ENCODE measurements at regions not wholly inside any gene's neighbourhood (a gene's known extent, or its start where the extent isn't known, plus 50 kb on each side); places are given as distances from the start of the nearest gene placed in this dataset.
"Not testable (repeated sequence)": the region's sequence is repeated elsewhere in the genome, so short reads cannot be mapped to it uniquely, and the experiment has no call there.

DNA sequence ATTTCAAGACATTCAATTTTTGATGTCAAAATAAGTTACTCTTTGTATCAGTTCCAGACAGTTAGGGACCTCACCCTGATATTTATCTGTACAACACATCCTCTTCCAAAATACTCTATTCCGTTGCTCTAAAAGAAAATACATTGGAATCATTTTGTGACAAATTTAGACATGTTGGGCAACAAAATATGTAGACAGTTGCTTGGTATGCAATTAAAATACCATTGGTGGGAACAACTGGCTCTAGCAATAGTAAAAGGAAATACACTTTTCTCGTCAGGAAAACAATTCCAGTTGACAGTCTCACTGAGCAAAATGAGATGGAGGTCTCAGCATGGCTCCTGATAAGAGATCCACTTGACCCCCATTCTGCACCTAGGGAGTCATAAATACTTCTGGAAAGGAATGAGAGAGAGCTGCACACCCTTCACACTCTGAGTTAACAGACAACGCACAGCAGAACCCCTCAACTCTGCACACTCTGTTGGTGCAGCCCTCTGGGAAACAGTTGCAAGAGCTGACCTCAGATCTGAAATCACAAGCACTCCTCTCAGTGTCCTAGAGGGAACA, 171.3 kb upstream of the NT5E start:
- DNase-seq = no peak

DNA sequence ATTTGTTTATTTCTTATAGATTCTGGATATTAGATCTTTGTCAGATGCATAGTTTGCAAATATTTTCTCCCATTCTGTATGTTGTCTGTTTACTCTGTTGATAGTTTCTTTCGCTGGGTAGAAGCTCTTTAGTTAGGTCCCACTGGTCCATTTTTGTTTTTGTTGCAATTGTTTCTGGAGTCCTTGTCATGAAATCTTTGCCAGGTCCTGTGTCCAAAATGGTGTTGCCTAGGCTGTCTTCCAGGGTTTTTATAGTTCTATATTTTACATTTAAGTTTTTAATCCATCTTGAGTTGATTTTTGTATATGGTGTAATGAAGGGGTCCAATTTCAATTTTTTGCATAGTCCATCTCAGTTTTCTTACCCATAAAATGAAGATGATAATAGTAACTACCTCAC, 173.9 kb upstream of the NT5E start:
- not testable (repeated sequence) for DNase-seq

DNA sequence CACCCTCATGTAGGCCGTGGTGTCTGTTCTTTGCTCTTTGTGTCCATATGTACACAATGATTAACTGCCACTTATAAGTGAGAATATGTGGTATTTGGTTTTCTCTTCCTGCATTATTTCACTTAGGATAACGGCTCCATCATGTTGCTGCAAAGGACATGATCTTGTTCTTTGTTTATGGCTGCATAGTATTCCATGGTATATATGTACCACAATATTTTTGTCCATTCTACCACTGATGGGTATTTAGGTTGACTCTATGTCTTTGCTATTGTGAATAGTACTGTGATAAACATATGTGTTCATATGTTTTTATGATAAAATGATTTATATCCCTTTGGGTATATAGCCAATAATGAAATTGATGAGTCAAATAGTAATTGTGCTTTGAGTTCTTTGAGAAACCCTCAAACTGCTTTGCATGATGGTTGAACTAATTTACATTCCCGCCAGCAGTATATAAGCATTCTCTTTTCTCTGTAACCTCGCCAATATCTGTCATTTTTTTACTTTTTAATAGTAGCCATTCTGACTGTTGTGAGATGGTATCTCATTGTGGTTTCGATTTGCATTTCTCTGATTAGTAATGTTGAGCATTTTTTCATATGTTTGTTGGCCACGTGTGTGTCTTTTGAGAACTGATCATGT, 174.4 kb upstream of the NT5E start:
- no peak for DNase-seq

DNA sequence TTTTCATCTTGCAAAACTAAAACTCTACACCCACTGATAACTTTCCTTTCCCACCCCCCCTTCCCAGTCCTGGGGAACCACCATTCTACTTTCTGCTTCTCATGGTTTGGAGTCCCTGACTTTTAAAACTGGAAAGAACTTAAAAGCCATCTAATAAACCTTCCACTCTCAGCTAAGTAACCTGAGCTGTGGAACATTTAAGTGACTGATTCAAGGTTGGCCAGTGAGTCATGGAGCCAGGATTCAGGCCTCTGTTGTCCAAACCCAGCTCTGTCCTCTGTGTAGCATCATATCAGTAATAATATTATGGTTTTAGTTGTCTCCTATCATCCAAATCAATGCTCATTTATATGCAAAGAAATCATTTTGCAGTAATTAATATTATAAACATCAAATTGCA, 176.0 kb upstream of the NT5E start:
- DNase-seq = no peak

DNA sequence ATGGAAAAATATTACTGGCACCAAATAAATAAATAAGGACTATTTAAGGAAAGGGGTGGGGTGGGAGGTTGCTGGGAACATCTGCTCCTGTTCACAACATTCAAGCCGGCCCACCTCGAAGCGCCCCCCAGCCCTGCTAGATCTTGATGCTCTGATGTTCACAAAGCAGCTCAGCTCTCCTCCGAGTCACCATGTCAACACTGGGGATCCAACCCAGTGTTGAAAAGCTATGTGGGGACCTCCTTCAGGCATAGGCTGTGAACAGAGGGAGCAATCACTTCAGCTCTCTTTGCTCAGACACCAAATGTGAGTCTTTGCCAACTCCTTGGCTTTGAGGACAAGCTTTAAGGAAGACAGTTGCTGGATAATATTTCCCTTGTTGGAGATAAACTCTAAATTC, 176.8 kb upstream of the NT5E start:
- DNase-seq = no peak

DNA sequence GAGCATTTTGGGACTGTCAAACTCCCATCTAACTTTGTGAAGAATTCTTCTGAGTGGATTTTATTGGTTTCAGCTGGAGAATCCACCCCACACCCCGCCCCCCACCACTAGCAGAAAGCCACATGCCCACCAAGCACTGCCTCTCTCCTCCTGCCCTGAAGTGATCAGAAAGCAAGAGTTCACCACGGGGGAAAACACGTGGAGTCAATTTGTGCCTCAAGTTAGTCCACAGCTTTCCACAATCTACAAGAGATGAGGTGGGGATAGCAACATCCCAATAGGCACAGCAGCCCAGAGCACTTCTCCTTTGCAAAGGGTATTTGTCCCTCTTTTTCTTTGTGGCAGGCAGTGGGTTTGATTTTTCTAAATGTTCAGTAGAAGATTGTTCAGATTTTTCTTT, 177.3 kb upstream of the NT5E start:
- DNase-seq = no peak

DNA sequence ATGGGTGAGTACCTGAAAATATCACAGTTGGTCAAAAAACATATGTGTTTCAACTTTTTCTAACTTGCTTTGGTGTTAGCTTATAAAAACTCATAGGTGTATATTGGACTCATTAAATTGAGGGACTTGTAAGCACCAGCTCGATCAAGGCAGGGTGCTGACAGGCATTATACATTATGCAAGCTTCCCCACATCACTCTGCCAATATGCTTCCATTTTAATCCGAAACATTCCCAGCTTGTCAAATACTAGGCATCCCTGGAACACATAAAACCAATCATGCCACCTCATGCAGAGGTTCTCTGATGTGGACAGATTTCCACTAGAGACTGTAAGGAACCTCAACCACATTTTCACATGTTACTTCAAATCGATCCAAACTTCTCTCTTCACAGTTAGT, 187.3 kb upstream of the NT5E start:
- DNase-seq = no peak

DNA sequence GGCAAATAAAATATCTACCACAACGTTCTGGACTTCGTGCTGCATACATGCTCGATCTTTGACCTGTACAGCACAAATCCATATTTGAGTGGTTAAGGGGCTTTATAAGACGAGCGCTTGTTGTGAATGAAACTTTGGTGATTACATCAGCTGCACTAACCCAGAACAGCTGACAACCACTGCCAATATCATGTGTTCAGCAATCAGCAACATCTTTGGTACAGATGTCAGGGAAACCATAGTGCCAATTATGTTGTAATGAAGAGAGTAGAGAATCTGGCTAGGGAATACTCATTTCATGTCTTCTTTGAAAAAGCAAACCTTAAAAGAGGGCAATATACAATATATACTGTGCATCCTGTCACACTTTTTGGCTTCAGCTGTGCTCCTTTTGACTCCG, 188.6 kb upstream of the NT5E start:
- no peak for DNase-seq

DNA sequence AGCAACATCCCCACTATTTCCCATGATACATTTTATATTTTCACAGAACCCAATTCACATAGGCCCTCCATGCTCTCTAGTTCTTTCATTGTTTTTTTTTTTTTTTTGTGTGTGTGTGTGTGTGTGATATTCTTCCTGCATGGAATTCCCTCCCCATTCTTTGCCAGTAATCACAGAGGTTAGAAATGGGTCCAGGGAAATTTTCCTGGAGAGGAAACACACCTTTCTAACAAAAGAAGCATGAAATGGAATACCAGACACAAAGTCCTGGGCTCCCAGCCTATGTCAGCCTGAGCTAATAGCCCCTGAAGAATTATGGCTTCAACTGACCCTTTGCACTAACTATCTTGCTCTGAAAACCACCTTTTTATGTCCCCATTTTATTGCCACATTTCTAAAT, 194.2 kb upstream of the NT5E start:
- DNase-seq = no peak

DNA sequence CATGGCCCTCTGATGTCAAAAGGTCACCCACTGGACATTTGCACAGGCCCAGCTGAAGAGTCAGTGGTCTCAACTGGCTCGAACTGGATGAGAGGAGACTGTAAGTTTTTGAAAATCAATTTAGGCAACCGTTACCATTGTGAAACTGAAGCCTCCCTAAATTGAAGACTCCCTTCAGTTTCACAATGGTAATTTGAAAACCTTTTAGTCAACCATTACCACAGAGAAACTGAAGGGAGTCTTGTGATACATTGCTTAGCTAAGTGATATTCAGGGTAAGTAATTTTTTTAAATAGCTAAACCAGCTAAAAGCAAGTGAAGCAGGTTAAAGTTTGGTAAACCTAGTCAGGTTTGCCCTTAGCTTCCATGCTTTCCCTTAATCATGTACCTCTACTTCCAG, 197.3 kb upstream of the NT5E start:
- DNase-seq = no peak

DNA sequence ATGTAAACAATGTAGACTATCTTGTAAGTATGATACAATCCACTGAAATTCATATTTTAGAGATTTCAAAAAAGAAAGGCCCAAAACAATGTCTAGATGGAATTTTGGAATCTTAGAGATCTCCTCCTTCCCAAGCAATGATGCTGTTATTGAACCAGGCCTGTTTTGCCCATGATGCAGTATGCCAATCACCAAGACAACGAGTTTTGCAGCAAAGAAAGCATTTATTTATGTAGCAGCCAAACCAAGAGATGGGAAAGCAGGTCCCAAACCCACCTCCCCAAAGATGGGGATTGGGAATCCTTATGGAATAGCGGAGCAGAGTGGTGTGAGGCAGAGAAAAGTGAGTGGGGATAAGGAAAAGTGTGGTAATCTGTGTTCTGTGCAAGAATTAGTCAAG, 197.8 kb upstream of the NT5E start:
- DNase-seq = no peak

DNA sequence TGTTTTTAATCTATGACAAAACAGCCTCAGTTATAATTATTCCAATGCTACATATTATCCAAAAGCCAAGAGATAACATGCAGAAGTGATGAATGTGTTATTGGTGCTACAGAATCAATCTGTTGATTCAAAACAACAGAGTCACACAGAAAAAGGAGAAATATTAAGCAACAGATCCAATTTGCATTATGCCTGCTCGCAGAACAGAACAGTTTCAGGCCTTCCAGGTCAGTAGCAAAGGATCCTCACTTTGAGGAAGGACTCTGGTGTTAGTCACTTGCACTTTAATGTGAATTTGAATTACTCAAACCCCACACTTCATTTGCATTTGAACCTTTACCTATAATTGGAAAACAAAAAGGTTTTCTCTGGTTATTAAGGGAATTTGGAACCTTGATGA, 198.6 kb upstream of the NT5E start:
- no peak for DNase-seq

DNA sequence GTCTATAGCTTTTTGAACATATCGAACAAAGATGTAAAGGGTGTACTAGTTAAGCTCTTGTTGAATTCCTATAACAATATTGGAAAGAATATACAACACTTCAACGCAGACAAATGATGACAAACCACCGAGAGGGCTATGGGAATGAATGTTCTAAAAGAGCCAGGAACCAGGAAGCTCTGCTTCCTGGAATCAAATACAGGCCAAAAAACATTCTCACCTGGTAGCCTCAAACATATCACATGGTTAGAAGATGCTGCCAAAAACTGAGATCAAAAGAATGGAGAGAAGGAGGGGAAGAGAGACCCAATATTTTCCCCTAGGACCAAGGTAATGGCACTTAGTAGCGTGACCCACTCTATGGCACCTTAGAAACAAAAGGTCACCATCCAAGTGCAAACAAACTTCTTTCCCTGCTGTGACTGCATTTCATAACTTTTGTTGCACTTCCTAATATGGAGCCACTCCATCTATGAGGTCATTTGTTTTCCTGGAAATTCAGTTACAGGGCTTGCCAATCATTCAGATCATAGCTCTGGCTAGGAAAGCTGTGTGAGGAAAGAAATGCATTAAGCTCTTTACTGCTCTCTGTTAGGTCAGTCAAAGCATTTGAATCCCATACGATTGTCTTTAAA, 199.2 kb upstream of the NT5E start:
- no peak for DNase-seq

DNA sequence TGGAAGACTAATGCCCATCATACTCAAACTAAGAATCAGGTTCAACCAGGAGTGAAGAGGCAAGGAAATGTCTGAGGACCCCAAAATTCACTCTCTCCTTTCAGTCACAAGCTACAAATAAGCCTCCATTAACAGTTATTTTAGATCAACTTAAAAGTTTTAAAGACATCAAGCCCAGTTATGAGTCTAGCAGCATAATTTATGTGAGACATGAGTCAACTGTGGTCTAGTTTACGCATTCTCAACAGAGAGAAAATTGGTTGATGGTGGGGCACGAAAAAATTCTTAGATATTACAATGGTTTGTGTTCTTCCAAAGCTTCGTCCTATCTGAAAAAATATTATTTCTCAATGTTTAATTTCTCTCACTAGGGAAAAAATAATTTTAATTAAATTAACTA, 204.9 kb upstream of the NT5E start:
- DNase-seq = no peak

DNA sequence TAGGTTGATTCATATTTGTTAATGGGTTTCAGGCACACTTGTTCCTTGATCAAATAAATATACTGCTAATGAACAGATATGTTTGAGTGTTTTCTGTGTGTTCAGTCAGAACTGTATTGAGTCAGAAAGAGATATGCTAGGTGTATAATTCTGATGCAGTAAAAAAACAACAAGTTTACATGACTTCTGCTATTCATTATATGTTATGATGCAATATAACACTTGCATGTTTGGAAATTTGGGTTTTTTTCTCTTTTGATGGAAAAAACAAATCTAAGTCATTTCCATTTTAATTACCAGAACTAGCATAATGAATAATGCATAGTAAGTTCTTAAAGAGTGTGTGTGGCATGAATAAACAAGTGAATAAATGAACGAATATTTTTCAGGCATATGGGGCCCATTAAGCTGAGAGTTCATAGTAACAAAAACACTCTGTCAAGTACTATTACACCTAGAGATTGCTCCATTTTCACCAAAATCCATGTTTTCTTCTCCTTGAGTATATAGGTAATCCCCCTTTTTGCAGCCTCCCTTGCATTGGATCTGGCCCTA, 208.3 kb upstream of the NT5E start:
- DNase-seq = no peak

DNA sequence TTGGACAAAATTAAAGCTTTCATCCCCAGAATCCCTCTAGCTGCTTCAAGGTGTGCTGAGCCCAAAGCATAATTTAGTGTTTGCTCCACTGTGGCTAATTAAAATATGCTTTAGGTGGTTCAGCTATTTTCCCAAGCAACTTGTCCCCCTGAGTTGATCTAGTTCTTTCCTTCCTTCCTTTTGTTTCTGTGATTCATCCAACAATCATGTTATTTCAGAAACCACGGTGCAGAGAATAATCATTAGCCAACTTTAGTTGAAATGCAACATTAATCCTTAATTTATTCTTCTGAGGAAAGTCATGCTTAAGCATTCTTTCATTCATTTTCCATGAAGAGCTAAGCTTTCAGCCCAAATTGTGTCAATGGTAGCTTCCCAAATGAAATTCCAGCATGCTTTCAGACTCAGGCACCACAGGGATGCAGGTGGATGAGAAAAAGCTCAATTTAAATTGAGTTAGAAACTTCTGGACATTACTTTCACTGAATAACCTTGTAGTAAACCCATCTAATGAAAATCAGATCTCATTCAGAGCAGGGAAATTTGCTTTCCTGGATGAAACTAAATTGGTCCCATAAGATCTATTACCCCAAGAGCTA, 209.0 kb upstream of the NT5E start:
- no peak for DNase-seq

DNA sequence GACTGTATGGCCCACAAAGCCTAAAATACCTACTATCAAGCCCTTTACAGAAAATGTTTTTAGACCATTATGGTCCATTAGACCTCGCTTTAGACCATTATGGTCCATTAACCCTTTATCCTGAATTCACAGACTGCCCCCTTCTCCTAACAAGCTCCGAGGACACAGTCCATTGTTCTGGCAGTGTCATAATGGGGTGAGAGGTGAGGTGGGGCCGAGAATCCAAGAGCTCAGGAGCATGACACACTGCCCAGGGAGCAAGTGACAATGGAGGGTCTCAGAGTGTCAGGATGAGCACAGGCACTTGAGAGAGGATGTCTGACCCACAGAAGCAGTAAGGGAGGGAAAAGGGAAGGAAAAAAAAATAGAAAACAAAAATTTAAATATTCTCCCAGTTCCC, 212.4 kb upstream of the NT5E start:
- DNase-seq = no peak

DNA sequence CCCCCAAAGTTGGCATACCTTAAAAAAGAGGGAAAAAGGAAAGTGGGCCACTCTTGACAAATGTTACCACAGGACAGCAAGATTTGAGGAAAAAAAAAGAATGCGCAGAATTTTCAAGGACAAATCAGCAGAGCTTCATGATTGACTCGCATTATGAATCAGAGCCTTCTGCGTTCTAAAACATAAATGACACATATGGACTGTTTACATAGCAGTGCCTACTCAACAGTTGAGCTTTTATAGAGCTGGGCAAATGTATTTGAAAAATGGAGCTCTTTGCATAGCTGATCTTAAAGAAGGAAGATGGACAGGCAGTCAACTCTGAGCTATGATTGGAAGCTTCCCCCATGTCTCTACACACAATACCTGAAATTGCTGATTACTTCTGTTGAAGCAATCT, 213.2 kb upstream of the NT5E start:
- no peak for DNase-seq

DNA sequence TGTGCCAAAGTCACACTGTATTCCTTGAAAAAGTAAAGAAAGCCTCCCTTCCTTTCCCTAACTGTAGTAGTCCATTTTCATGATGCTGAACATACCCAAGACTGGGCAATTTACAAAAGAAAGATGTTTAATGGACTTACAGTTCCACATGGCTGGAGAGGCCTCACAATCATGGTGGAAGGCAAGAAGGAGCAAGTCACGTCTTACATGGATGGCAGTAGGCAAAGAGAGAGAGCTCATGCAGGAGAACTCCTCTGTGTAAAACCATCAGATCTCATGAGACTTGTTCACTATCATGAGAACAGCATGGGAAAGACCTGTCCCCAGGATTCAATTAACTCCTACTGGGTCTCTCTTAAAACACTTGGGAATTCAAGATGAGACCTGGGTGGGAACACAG, 222.5 kb upstream of the NT5E start:
- not testable (repeated sequence) for DNase-seq

DNA sequence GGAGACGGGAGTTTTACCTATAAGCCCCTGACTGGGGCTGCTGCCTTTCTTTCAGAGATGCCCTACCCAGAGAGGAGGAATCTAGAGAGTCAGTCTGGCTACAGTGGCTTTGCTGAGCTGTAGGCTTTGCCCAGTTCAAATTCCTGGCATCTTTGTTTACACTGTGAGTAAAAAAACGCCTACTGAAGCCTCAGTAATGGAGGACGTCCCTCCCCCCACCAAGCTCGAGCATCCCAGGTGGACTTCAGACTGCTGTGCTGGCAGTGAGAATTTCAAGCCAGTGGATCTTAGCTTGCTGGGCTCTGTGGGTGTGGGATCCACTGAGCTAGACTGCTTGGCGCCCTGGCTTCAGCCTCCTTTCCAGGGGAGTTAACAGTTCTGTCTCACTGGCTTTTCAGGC, 237.1 kb upstream of the NT5E start:
- DNase-seq = not testable (repeated sequence)

DNA sequence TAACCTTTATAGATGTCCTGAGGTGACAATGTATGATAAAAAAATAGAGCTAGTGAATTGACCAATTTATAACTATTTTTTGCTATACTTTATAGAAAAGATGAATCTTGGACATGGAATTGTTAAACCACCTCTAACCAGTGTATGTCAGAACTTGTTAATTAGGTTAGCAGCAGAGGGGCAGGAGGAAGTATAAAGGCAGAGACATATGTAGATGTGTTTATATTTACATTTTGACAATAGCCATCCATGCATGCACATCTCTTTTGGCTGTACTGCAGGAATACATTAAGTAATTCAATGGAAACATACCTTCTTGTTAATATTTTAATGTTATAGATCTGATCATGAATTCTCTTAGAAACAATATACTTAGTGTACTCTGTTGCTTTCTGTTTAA, 254.6 kb upstream of the NT5E start:
- DNase-seq = no peak

DNA sequence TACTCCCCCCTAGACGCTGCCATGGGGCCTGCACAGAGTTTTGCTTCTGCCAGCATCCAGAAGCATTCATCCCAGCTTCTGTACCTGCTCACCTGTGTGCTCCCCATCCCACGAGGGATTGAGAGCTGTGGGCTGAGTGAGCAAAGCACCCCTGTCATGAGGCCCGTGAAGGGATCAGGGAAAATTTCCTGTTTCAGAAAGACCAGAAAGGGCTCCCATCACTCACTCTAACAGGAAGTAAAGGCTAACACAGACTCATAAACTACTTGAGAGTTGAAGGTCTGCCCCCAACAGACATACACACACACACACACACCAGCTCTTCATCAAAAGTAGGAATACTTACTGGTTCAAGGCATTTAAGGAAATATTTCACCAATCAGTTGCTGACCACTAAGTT, 256.5 kb upstream of the NT5E start:
- DNase-seq = no peak

DNA sequence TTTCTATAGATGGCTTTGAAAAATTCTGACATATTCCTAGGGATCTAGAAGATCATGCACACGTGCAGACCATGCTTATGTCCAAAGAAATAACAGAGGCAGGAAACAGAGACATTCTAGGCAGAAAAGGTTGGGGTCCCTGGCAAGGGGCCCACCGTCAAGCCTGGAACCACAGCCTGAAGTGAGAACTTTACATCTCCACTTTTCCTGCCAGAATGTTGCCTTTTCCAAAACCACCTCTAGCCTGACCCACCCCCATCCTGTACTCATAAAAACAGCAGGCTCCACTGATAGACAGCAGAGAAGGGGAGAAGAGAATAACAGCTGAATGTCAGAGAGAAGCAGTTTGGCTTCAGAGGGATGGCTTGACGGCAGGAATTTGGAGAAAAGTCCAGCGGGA, 257.3 kb upstream of the NT5E start:
- DNase-seq = no peak

DNA sequence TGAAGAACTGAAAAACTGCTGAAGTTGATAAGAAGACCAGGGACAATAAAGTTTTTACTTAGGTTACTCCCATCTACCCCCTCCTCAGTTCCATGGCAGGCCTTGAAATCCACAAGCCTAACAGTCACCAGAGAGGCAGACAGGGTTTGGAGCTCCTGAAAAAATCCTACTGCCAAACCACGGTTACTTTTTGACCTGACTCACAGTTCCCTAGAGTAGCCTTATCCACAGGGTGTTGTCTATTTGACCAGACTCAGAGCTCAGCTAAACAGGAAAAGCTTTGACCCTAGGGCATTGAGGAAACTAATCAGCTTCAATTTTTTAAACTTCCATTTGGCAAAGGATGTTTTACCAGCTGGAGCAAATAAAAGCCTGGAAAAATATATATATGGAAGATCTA, 257.7 kb upstream of the NT5E start:
- DNase-seq = no peak
